T-cell (primary cell): ENCODE measurements at regions not wholly inside any gene's neighbourhood (a gene's known extent, or its start where the extent isn't known, plus 50 kb on each side); places are given as distances from the start of the nearest gene placed in this dataset.

Experiments
- ATAC-seq, 4 experiments: fragments of 200-7000 bp in 3 of 4; fragments of 150-1000 bp in 1 of 4; cut with Tn5 transposase; replicated peaks in 1 of 4; 1 replicate in 3 of 4; 2 replicates in 1 of 4; pipeline ENCODE4 v1.10.0; 2021; ENCODE audit warnings: moderate library complexity in 3 of 4, mild to moderate bottlenecking in 2 of 4, moderate number of reproducible peaks in 1 of 4
- CTCF ChIA-PET, 2 donors: fragments of 300-600 bp; sonication (Branson Sonifier 250); formaldehyde crosslinking; loops; one replicate each; lab custom pipeline; 2022; ENCODE audit warnings: antibody characterized with exemption in 2 of 2; lab: Charles Lee
- POLR2A ChIA-PET, 2 donors: fragments of 300-600 bp; sonication (Branson Sonifier 250); formaldehyde crosslinking; loops; one replicate each; lab custom pipeline; 2022; ENCODE audit warnings: antibody characterized with exemption in 2 of 2; lab: Charles Lee
- DNase-seq, 35 experiments: peaks; one replicate each; pipeline versions ENCODE4 v3.0.0 to v3.0.0-alpha.2; 2013 to 2023
- H3K27ac ChIP-seq: one replicate; pipeline ENCODE4 v1.5.1; 2013; ENCODE audit warnings: low read length
- H3K27me3 ChIP-seq, 2 experiments: replicated peaks in 1 of 2; 1 replicate in 1 of 2; 2 replicates in 1 of 2; pipeline versions ENCODE4 v1.6.1 to v1.7.0; 2013; ENCODE audit warnings: low read length in 1 of 2, mixed read lengths in 1 of 2; ENCODE audit not compliant: control insufficient read depth in 2 of 2, insufficient read depth in 2 of 2; ENCODE audit errors: extremely low read depth in 1 of 2
- H3K36me3 ChIP-seq, 2 donors: 1 replicate in 1 of 2; 2 replicates in 1 of 2; pipeline versions ENCODE4 v1.6.1 to v1.7.0; 2013; ENCODE audit warnings: low read length in 1 of 2; ENCODE audit not compliant: control insufficient read depth in 2 of 2, insufficient read depth in 1 of 2; ENCODE audit errors: extremely low read depth in 1 of 2
- H3K4me1 ChIP-seq, 2 experiments: 1 replicate in 1 of 2; 2 replicates in 1 of 2; pipeline versions ENCODE4 v1.6.1 to v1.7.0; 2013; ENCODE audit warnings: low read length in 2 of 2, mixed read lengths in 1 of 2; ENCODE audit not compliant: insufficient read depth in 2 of 2, control insufficient read depth in 1 of 2; ENCODE audit errors: extremely low read depth in 1 of 2
- H3K4me3 ChIP-seq, 2 donors: 1 replicate in 1 of 2; 2 replicates in 1 of 2; pipeline versions ENCODE4 v1.5.1 to v1.7.0; 2013; ENCODE audit warnings: mild to moderate bottlenecking in 2 of 2, low read length in 1 of 2, moderate library complexity in 1 of 2; ENCODE audit not compliant: control insufficient read depth in 1 of 2; ENCODE audit errors: extremely low read depth in 1 of 2
- H3K9me3 ChIP-seq: 2 replicates; pipeline ENCODE4 v1.7.0; 2013
- H3K27ac Mint-ChIP-seq, 2 donors: one replicate each; pipeline ENCODE4 v1.8.0; 2020 to 2021; ENCODE audit warnings: mild to moderate bottlenecking in 2 of 2, mixed read lengths in 2 of 2
- H3K27me3 Mint-ChIP-seq, 2 donors: one replicate each; pipeline ENCODE4 v1.8.0; 2021 to 2022; ENCODE audit warnings: mixed read lengths in 2 of 2
- H3K36me3 Mint-ChIP-seq: one replicate; pipeline ENCODE4 v1.8.0; 2021; ENCODE audit warnings: mixed read lengths
- H3K4me1 Mint-ChIP-seq, 3 donors: one replicate each; pipeline ENCODE4 v1.8.0; 2020 to 2022; ENCODE audit warnings: mixed read lengths in 3 of 3, mild to moderate bottlenecking in 1 of 3
- H3K4me3 Mint-ChIP-seq, 3 donors: one replicate each; pipeline ENCODE4 v1.8.0; 2020 to 2022; ENCODE audit warnings: mild to moderate bottlenecking in 3 of 3, mixed read lengths in 3 of 3, moderate library complexity in 3 of 3
- H3K9me3 Mint-ChIP-seq, 3 donors: one replicate each; pipeline ENCODE4 v1.8.0; 2020 to 2022; ENCODE audit warnings: mixed read lengths in 3 of 3
- WGBS: methylation state at CpG from one replicate; pipeline ENCODE4 v1.1.5; 2013; ENCODE audit warnings: missing lambda C conversion rate; ENCODE audit not compliant: insufficient coverage; 5-methylcytosine and 5-hydroxymethylcytosine counted together

DNA sequence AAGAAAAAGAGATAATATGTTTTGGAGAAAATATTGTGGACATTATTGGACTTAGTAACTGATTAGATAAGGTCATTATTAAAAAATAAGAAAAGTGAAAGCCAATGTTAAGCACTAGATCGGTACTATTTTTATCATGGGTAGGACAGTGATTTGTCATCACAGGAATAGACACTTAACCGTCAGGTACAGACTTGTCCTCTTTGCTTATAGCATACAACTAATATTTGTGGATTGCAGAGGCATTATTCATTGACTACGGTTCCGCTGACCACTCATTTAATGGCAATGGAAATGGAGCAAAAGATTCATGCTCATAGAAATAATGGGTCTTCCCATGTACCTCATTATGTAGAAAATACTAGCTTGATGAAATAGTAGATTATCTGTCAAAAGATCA, 596.3 kb upstream of the CA10 start:
- Histone ChIP-seq H3K27ac (no peak overlapping the region), H3K4me1 (no peaks in the 10 kb centered on the region), H3K27me3 (no peaks in the 10 kb centered on the region), H3K36me3 (no peaks in the 10 kb centered on the region), H3K9me3 (no peaks in the 10 kb centered on the region), H3K4me3 (no peak overlapping the region)
- Mint-ChIP-seq H3K9me3 (peaks cover 6 to 12% (median 11%) of the 10 kb centered on the region in 3 donors), H3K36me3 (no peaks in the 10 kb centered on the region), H3K4me3 (no peak overlapping the region), H3K27me3 (no peaks in the 10 kb centered on the region), H3K4me1 (no peaks in the 10 kb centered on the region), H3K27ac (no peak overlapping the region)
- POLR2A ChIA-PET = no interaction called here
- DNase-seq (no peak), ATAC-seq (no peak)
- WGBS = 92% methylated on average over 2 of the region's 4 CpGs
- CTCF ChIA-PET = no interaction called here

GRCh38 chr17:52751051-52751450, 592.5 kb upstream of the CA10 start:
- Mint-ChIP-seq H3K4me1 (no peaks in the 10 kb centered on the region), H3K27ac (no peak overlapping the region), H3K27me3 (no peaks in the 10 kb centered on the region), H3K9me3 (peaks cover 4 to 10% (median 6%) of the 10 kb centered on the region in 3 donors), H3K4me3 (no peak overlapping the region), H3K36me3 (no peaks in the 10 kb centered on the region)
- Histone ChIP-seq H3K27ac (no peak overlapping the region), H3K27me3 (no peaks in the 10 kb centered on the region), H3K36me3 (no peaks in the 10 kb centered on the region), H3K4me1 (no peaks in the 10 kb centered on the region), H3K9me3 (no peaks in the 10 kb centered on the region), H3K4me3 (no peak overlapping the region)
- ATAC-seq (no peak), DNase-seq (no peak)
- ChIA-PET POLR2A (interaction anchor here in 1 of 2 donors (0.6 kb wide), 1 partner anchor 431 kb away, joined by 3 read pairs; no protein-coding TSS in a partner anchor), CTCF (no interaction called here)
- WGBS = 40% methylated on average over 2 of the region's 3 CpGs

DNA sequence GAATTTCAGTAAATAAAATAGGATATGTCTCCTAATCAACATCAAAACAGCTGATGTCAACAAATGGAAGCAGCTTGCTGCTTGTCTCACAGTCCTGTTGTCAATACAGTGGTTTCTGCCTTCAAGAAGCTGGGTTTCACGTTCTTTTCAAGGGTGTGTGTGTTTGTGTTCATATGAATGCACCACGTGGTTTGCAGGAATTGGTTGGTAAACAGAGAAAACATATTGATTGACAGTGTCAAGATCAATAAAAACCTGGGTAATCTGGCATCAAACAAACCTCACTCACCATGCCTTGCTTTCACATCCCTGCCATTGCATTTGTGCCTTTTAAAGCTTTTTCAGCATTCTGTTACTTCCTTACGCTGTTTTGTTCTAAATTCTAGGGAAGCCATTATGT, 585.7 kb upstream of the CA10 start:
- no peak overlapping the region for H3K27ac ChIP-seq
- Mint-ChIP-seq H3K9me3 (peaks cover 2 to 4% (median 3%) of the 10 kb centered on the region in 3 donors), H3K36me3 (no peaks in the 10 kb centered on the region), H3K4me3 (no peak overlapping the region), H3K27ac (no peak overlapping the region), H3K4me1 (no peaks in the 10 kb centered on the region), H3K27me3 (no peaks in the 10 kb centered on the region)
- H3K4me1 ChIP-seq = no peaks in the 10 kb centered on the region
- ChIA-PET POLR2A (no interaction called here), CTCF (no interaction called here)
- no peaks in the 10 kb centered on the region for H3K27me3 ChIP-seq
- no peaks in the 10 kb centered on the region for H3K36me3 ChIP-seq
- H3K9me3 ChIP-seq = no peaks in the 10 kb centered on the region
- WGBS = no CpG with 5 or more reads among the region's 3 CpGs
- ATAC-seq (no peak), DNase-seq (no peak)
- no peak overlapping the region for H3K4me3 ChIP-seq

DNA sequence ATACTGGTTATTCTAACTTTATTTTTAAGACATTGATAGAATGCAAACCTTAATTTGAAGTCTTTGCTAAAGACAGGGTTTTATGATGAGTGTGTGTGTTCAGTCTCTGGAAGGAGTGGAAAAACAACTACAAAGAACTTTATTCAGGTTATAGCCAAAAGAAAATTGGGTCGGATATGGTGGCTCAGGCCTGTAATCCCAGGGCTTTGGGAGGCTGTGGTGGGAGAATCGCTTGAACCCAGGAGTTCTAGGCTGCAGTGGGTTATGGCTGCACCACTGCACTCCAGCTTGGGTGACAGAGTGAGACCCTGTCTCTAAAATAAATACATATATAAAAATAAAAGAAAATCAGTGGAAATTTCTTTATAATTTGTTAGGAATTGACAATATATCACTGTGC, 581.5 kb upstream of the CA10 start:
- ChIA-PET POLR2A (no interaction called here), CTCF (no interaction called here)
- Mint-ChIP-seq H3K36me3 (no peaks in the 10 kb centered on the region), H3K27me3 (no peaks in the 10 kb centered on the region), H3K27ac (no peak overlapping the region), H3K4me3 (no peak overlapping the region), H3K4me1 (no peaks in the 10 kb centered on the region), H3K9me3 (peaks cover 0 to 6% (median 0%) of the 10 kb centered on the region in 3 donors)
- Histone ChIP-seq H3K4me3 (no peak overlapping the region), H3K27ac (no peak overlapping the region), H3K4me1 (no peaks in the 10 kb centered on the region), H3K36me3 (no peaks in the 10 kb centered on the region), H3K9me3 (no peaks in the 10 kb centered on the region), H3K27me3 (no peaks in the 10 kb centered on the region)
- no peak for ATAC-seq
- DNase-seq = no peak
- WGBS = no CpG with 5 or more reads among the region's 2 CpGs

GRCh38 chr17:52738791-52739190, 580.3 kb upstream of the CA10 start:
- Mint-ChIP-seq H3K27ac (no peak overlapping the region), H3K4me1 (no peaks in the 10 kb centered on the region), H3K36me3 (no peaks in the 10 kb centered on the region), H3K27me3 (no peaks in the 10 kb centered on the region), H3K9me3 (peaks cover 0 to 11% (median 0%) of the 10 kb centered on the region in 3 donors), H3K4me3 (no peak overlapping the region)
- Histone ChIP-seq H3K27ac (no peak overlapping the region), H3K4me3 (no peak overlapping the region), H3K36me3 (no peaks in the 10 kb centered on the region), H3K27me3 (no peaks in the 10 kb centered on the region), H3K4me1 (no peaks in the 10 kb centered on the region), H3K9me3 (no peaks in the 10 kb centered on the region)
- no peak for DNase-seq
- ChIA-PET POLR2A (no interaction called here), CTCF (no interaction called here)
- ATAC-seq = no peak
- no CpG with 5 or more reads among the region's 1 CpG for WGBS

GRCh38 chr17:52737071-52737470, 578.6 kb upstream of the CA10 start:
- Histone ChIP-seq H3K27ac (no peak overlapping the region), H3K9me3 (no peaks in the 10 kb centered on the region), H3K36me3 (no peaks in the 10 kb centered on the region), H3K4me3 (no peak overlapping the region), H3K27me3 (no peaks in the 10 kb centered on the region), H3K4me1 (no peaks in the 10 kb centered on the region)
- ChIA-PET POLR2A (no interaction called here), CTCF (no interaction called here)
- H3K27ac Mint-ChIP-seq = no peak overlapping the region
- ATAC-seq (no peak), DNase-seq (no peak)
- H3K4me3 Mint-ChIP-seq = no peak overlapping the region
- no peaks in the 10 kb centered on the region for H3K4me1 Mint-ChIP-seq
- no CpG with 5 or more reads among the region's 3 CpGs for WGBS
- no peaks in the 10 kb centered on the region for H3K27me3 Mint-ChIP-seq
- H3K9me3 Mint-ChIP-seq = peaks cover 0 to 10% (median 0%) of the 10 kb centered on the region in 3 donors
- H3K36me3 Mint-ChIP-seq = no peaks in the 10 kb centered on the region

- Histone ChIP-seq H3K27ac (no peak overlapping the region), H3K4me1 (no peaks in the 10 kb centered on the region), H3K36me3 (no peaks in the 10 kb centered on the region), H3K27me3 (no peaks in the 10 kb centered on the region), H3K4me3 (no peak overlapping the region), H3K9me3 (no peaks in the 10 kb centered on the region)
- Mint-ChIP-seq H3K36me3 (no peaks in the 10 kb centered on the region), H3K27me3 (no peaks in the 10 kb centered on the region), H3K27ac (no peak overlapping the region), H3K9me3 (peaks cover 0 to 7% (median 0%) of the 10 kb centered on the region in 3 donors), H3K4me1 (no peaks in the 10 kb centered on the region), H3K4me3 (no peak overlapping the region)
- ChIA-PET CTCF (no interaction called here), POLR2A (no interaction called here)
- ATAC-seq (no peak), DNase-seq (no peak)
- WGBS = no CpG with 5 or more reads among the region's 1 CpG
Measured at GRCh38 chr17:52732841-52733240, 574.3 kb upstream of the CA10 start.
